ENCODE measurements at regions not wholly inside any gene's neighbourhood (a gene's known extent, or its start where the extent isn't known, plus 50 kb on each side); places are given as distances from the start of the nearest gene placed in this dataset.
"Not testable (repeated sequence)": the region's sequence is repeated elsewhere in the genome, so short reads cannot be mapped to it uniquely, and the experiment has no call there.

DNA sequence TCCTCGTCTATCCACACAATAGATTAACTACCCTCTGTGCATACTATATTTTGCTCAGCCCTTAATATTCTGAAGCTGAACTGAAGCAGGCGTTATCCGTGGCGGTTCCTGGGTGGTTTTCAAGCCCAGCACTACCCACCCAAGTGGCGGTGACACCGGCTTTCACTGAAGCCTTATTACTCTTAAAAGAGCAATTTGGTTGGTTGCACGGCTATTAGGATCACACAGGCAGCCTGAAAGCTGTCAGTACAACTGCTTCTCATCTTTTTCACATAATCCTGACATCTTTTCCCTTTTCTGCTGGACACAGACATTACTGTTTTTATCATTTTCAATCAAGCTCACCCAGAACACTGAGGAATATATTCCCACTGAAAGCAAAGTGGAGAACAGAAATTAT, 525.3 kb upstream of the ZNF717 start:
- H3K36me3 ChIP-seq = no peaks in the 10 kb centered on the region
- no peak overlapping the region for H3K27ac ChIP-seq
- no peaks in the 10 kb centered on the region for H3K27me3 ChIP-seq (replicated peaks; ENCODE audit: insufficient read depth)
- TF ChIP-seq, protein P1, sequence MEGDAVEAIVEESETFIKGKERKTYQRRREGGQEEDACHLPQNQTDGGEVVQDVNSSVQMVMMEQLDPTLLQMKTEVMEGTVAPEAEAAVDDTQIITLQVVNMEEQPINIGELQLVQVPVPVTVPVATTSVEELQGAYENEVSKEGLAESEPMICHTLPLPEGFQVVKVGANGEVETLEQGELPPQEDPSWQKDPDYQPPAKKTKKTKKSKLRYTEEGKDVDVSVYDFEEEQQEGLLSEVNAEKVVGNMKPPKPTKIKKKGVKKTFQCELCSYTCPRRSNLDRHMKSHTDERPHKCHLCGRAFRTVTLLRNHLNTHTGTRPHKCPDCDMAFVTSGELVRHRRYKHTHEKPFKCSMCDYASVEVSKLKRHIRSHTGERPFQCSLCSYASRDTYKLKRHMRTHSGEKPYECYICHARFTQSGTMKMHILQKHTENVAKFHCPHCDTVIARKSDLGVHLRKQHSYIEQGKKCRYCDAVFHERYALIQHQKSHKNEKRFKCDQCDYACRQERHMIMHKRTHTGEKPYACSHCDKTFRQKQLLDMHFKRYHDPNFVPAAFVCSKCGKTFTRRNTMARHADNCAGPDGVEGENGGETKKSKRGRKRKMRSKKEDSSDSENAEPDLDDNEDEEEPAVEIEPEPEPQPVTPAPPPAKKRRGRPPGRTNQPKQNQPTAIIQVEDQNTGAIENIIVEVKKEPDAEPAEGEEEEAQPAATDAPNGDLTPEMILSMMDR (IDR thresholded peaks at IDR 0.05) = no peak
- H3K4me3 ChIP-seq = no peak overlapping the region
- H3K9me3 ChIP-seq = no peaks in the 10 kb centered on the region
- H3K4me1 ChIP-seq (ENCODE audit: control insufficient read depth in 1 of 2, low read depth in 2 of 2) = no peaks in the 10 kb centered on the region
- ATAC-seq (ENCODE audit: insufficient number of reproducible peaks, low FRiP score, low read depth) (no peak), DNase-seq (ENCODE audit: low spot score) (no peak)

GRCh38 chr3:76311941-76312340, 526.6 kb upstream of the ZNF717 start:
- DNase-seq (ENCODE audit: low spot score) (no peak), ATAC-seq (ENCODE audit: insufficient number of reproducible peaks, low FRiP score, low read depth) (no peak)

DNA sequence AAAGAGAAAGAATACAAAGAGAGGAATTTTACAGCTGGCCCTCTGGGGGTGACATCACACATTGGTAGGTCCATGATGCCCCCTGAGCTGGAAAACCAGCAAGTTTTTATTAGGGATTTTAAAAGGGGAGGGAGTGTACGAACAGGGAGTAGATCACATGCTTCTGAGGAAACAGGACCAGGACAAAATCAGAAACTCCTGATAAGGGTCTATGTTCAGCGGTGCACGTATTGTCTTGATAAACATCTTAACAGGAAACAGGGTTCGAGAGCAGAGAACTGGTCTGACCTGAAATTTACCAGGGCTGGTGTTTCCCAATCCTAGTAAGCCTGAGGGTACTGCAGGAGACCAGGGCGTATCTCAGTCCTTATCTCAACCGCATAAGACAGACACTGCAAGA, 530.6 kb upstream of the ZNF717 start:
- not testable (repeated sequence) for H3K27me3 ChIP-seq (replicated peaks; ENCODE audit: insufficient read depth); H3K27ac ChIP-seq; H3K9me3 ChIP-seq; ATAC-seq (ENCODE audit: insufficient number of reproducible peaks, low FRiP score, low read depth); H3K4me3 ChIP-seq; H3K36me3 ChIP-seq; H3K4me1 ChIP-seq (ENCODE audit: control insufficient read depth in 1 of 2, low read depth in 2 of 2); DNase-seq (ENCODE audit: low spot score)

More at GRCh38 chr3:76311941-76312340, 526.6 kb upstream of the ZNF717 start:
- Histone ChIP-seq H3K27me3 (replicated peaks; ENCODE audit: insufficient read depth) (no peaks in the 10 kb centered on the region), H3K9me3 (no peaks in the 10 kb centered on the region), H3K4me1 (ENCODE audit: control insufficient read depth in 1 of 2, low read depth in 2 of 2) (no peaks in the 10 kb centered on the region), H3K36me3 (no peaks in the 10 kb centered on the region), H3K4me3 (no peak overlapping the region), H3K27ac (no peak overlapping the region)
- TF ChIP-seq, protein P1 (IDR thresholded peaks at IDR 0.05) = no peak

- DNase-seq (ENCODE audit: low spot score) (no peak), ATAC-seq (ENCODE audit: insufficient number of reproducible peaks, low FRiP score, low read depth) (no peak)
- no peaks in the 10 kb centered on the region for H3K27me3 ChIP-seq (replicated peaks; ENCODE audit: insufficient read depth)
- no peaks in the 10 kb centered on the region for H3K4me1 ChIP-seq (ENCODE audit: control insufficient read depth in 1 of 2, low read depth in 2 of 2)
- no peak overlapping the region for H3K27ac ChIP-seq
- H3K36me3 ChIP-seq = no peaks in the 10 kb centered on the region
- H3K9me3 ChIP-seq = no peaks in the 10 kb centered on the region
- TF ChIP-seq, protein P1 (IDR thresholded peaks at IDR 0.05) = no peak
- H3K4me3 ChIP-seq = no peak overlapping the region
Measured at GRCh38 chr3:76321614-76322013, 536.3 kb upstream of the ZNF717 start.

DNA sequence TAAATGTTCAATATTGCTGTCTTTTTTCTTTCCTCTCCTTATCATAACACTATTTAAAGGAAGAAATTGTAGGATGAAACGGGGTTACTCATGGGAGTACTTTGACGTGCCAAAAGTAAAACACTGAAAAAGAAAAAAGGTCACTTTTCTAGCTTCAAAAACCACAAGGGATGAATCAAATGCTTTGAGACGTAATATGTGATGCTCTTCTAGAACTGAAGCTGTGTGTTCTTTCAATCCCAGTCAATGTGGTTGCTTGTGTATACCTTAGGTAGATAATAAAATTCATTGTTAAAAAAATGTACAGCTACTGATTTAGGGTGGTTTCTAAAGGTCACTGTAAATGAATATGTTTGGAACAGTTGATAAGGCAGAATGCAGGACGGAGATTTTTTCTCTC, 538.8 kb upstream of the ZNF717 start:
- H3K9me3 ChIP-seq = no peaks in the 10 kb centered on the region

DNA sequence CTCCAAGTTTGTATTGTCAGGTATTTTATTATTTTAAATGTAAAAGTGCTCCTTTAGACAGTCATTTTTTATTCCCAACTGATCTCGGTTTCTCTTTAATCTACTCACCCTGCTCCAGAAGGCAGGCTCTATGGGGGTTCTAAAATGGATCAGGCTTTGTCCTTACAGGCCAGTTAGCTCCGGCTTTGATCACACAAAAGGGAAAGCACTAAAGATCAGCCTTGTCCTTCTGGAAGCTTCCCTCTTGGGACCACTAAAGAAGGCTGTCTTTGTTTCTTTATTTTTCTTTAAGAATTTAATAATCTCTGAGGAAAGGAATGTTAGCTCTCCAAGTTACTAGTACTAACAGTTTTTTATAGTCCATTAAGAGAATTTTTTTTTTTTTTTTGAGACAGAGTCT, 560.5 kb upstream of the ZNF717 start:
- ATAC-seq (ENCODE audit: insufficient number of reproducible peaks, low FRiP score, low read depth) = no peak
- no peaks in the 10 kb centered on the region for H3K9me3 ChIP-seq
- no peak overlapping the region for H3K27ac ChIP-seq
- DNase-seq (ENCODE audit: low spot score) = no peak
- no peak overlapping the region for H3K4me3 ChIP-seq
- no peaks in the 10 kb centered on the region for H3K4me1 ChIP-seq (ENCODE audit: control insufficient read depth in 1 of 2, low read depth in 2 of 2)
- H3K27me3 ChIP-seq (replicated peaks; ENCODE audit: insufficient read depth) = no peaks in the 10 kb centered on the region
- no peaks in the 10 kb centered on the region for H3K36me3 ChIP-seq
- TF ChIP-seq, protein P1 (IDR thresholded peaks at IDR 0.05) = no peak

More for the DNA sequence above, 538.8 kb upstream of the ZNF717 start:
- H3K36me3 ChIP-seq = no peaks in the 10 kb centered on the region
- H3K27me3 ChIP-seq (replicated peaks; ENCODE audit: insufficient read depth) = no peaks in the 10 kb centered on the region
- TF ChIP-seq, protein P1 (IDR thresholded peaks at IDR 0.05) = no peak
- no peak overlapping the region for H3K4me3 ChIP-seq
- ATAC-seq (ENCODE audit: insufficient number of reproducible peaks, low FRiP score, low read depth) (no peak), DNase-seq (ENCODE audit: low spot score) (no peak)
- no peaks in the 10 kb centered on the region for H3K4me1 ChIP-seq (ENCODE audit: control insufficient read depth in 1 of 2, low read depth in 2 of 2)
- no peak overlapping the region for H3K27ac ChIP-seq

Data from thoracic aorta (tissue), 2 donors.